ENCODE measurements at regions not wholly inside any gene's neighbourhood (a gene's known extent, or its start where the extent isn't known, plus 50 kb on each side); places are given as distances from the start of the nearest gene placed in this dataset.

- in situ Hi-C loops (cut with MboI) = no loop called here
- 0% methylated on average over 1 of the region's 1 CpG for WGBS (ENCODE audit: insufficient coverage, low coverage, missing lambda C conversion rate)
- Histone ChIP-seq H3K27ac (ENCODE audit: extremely low read depth, low read depth, low read length) (no peak overlapping the region), H2AFZ (ENCODE audit: low read depth, low read length) (no peak overlapping the region), H4K20me1 (replicated peaks; ENCODE audit: control insufficient read depth, insufficient read depth, low read length) (no peaks in the 10 kb centered on the region), H3K4me1 (replicated peaks in 1 of 2; ENCODE audit: control insufficient read depth in 2 of 2, insufficient read depth in 2 of 2, low read length in 2 of 2) (no peaks in the 10 kb centered on the region), H3K9ac (ENCODE audit: insufficient read depth in 1 of 2, low read depth in 2 of 2, low read length in 2 of 2) (no peak overlapping the region), H3K27me3 (ENCODE audit: control insufficient read depth in 2 of 2, insufficient read depth in 2 of 2, low read length in 2 of 2) (no peaks in the 10 kb centered on the region), H3K36me3 (ENCODE audit: control insufficient read depth, insufficient read depth, low read length) (no peaks in the 10 kb centered on the region), H3K4me2 (ENCODE audit: insufficient read depth, low read length) (no peak overlapping the region), H3K4me3 (no peak overlapping the region), H3K79me2 (ENCODE audit: control insufficient read depth, insufficient read depth, low read length) (no peaks in the 10 kb centered on the region), H3K9me3 (replicated peaks; ENCODE audit: control insufficient read depth, insufficient read depth, low read depth, low read length) (no peaks in the 10 kb centered on the region), H3K9me1 (ENCODE audit: control insufficient read depth, insufficient read depth, low read length) (no peaks in the 10 kb centered on the region)
- POLR2A ChIA-PET = no interaction called here
- CTCF ChIA-PET (ENCODE audit: low intra/inter-chr PET ratio) = no interaction called here
- no peak for FAIRE-seq
- BruUV-seq (replicated peaks) = no TSS peak
- ATAC-seq = no peak
- intact Hi-C loops (cut with micrococcal nuclease) = no loop called here
- DNase-seq (ENCODE audit: extremely low read depth in 1 of 4, low spot score in 3 of 4) = no peak
- TF ChIP-seq CREB3L1 (IDR thresholded peaks at IDR 0.05; ENCODE audit: borderline replicate concordance, low read depth) (no peak), ZNF830 (CRISPR knock-in tag; IDR thresholded peaks at IDR 0.05) (no peak), ZNF436 (CRISPR knock-in tag; IDR thresholded peaks at IDR 0.05) (no peak), NCOA6 (IDR thresholded peaks at IDR 0.05) (no peak), SMC3 (conservative IDR thresholded peaks at IDR 0.05; ENCODE audit: insufficient read depth, low read depth, low read length) (no peak), PRDM10 (IDR thresholded peaks at IDR 0.05; ENCODE audit: partially characterized antibody) (no peak), MCM7 (IDR thresholded peaks at IDR 0.05) (no peak), POLR2B (IDR thresholded peaks at IDR 0.05; ENCODE audit: low read depth, partially characterized antibody) (no peak), JUN (IDR thresholded peaks at IDR 0.05; ENCODE audit: borderline replicate concordance, low read depth, low read length) (no peak), JUN (CRISPR knock-in tag; IDR thresholded peaks at IDR 0.05; ENCODE audit: borderline replicate concordance) (no peak), MAFG (tag; conservative IDR thresholded peaks at IDR 0.05) (no peak), PRMT5 (CRISPR knock-in tag; IDR thresholded peaks at IDR 0.05) (no peak), ZKSCAN8 (CRISPR knock-in tag; IDR thresholded peaks at IDR 0.05) (no peak), ATF3 (IDR thresholded peaks at IDR 0.05) (no peak), ATF3 (CRISPR knock-in tag; conservative IDR thresholded peaks at IDR 0.05) (no peak), HSF4 (CRISPR knock-in tag; IDR thresholded peaks at IDR 0.05; ENCODE audit: borderline replicate concordance) (no peak), ZNF695 (CRISPR knock-in tag; IDR thresholded peaks at IDR 0.05) (no peak)
Measured at GRCh38 chr1:195278644-195279043, 1329.6 kb downstream of the KCNT2 start.

Measured in K562 (cell line).